ENCODE measurements at regions not wholly inside any gene's neighbourhood (a gene's known extent, or its start where the extent isn't known, plus 50 kb on each side); places are given as distances from the start of the nearest gene placed in this dataset.
"Not testable (repeated sequence)": the region's sequence is repeated elsewhere in the genome, so short reads cannot be mapped to it uniquely, and the experiment has no call there.

- no peak for DNase-seq
These were observed 161.3 kb downstream of the RTL9 start for GRCh38 chrX:110519906-110520452.

- not testable (repeated sequence) for DNase-seq
These were observed 162.0 kb downstream of the RTL9 start for GRCh38 chrX:110520652-110521051.

GRCh38 chrX:110531873-110532580 lies 173.4 kb downstream of the RTL9 start:
- no peak for DNase-seq

- DNase-seq, result no peak
These were observed 173.9 kb downstream of the RTL9 start for GRCh38 chrX:110532581-110532931.

- no peak for DNase-seq
These were observed 178.2 kb downstream of the RTL9 start for GRCh38 chrX:110536816-110537215.

- no peak for DNase-seq
These were observed 182.6 kb downstream of the RTL9 start for GRCh38 chrX:110541266-110541665.

GRCh38 chrX:110550854-110551253 lies 192.2 kb downstream of the RTL9 start:
- not testable (repeated sequence) for DNase-seq

- DNase-seq, result no peak
These were observed 199.2 kb downstream of the RTL9 start for GRCh38 chrX:110557864-110558263.

- no peak for DNase-seq
These were observed 199.8 kb downstream of the RTL9 start for GRCh38 chrX:110558406-110558805.

GRCh38 chrX:110561034-110561433 lies 202.4 kb downstream of the RTL9 start:
- no peak for DNase-seq

- no peak for DNase-seq
These were observed 204.6 kb downstream of the RTL9 start for GRCh38 chrX:110563282-110563681.

- no peak for DNase-seq
These were observed 209.8 kb downstream of the RTL9 start for GRCh38 chrX:110568441-110568840.

- DNase-seq, result no peak
These were observed 210.9 kb downstream of the RTL9 start for GRCh38 chrX:110569506-110569905.

- DNase-seq, result no peak
These were observed 217.3 kb downstream of the CHRDL1 start for GRCh38 chrX:110578270-110578669.

GRCh38 chrX:110584083-110584482 lies 211.5 kb downstream of the CHRDL1 start:
- DNase-seq, result no peak

GRCh38 chrX:110588164-110588563 lies 207.5 kb downstream of the CHRDL1 start:
- no peak for DNase-seq

- DNase-seq, result no peak
These were observed 206.8 kb downstream of the CHRDL1 start for GRCh38 chrX:110588853-110589252.

- DNase-seq, result no peak
These were observed 194.8 kb downstream of the CHRDL1 start for GRCh38 chrX:110600745-110601310.

GRCh38 chrX:110614596-110614995 lies 181.0 kb downstream of the CHRDL1 start:
- no peak for DNase-seq
